C4-2B (cell line): ENCODE measurements at regions not wholly inside any gene's neighbourhood (a gene's known extent, or its start where the extent isn't known, plus 50 kb on each side); places are given as distances from the start of the nearest gene placed in this dataset.

Experiments
- CTCF ChIP-seq: fragments of 450-650 bp; conservative IDR thresholded peaks from 2 replicates; pipeline ENCODE4 v1.5.1; 2017; ENCODE audit warnings: mild to moderate bottlenecking
- ZFX ChIP-seq: fragments of 450-650 bp; IDR thresholded peaks from 2 replicates; pipeline ENCODE4 v1.6.1; 2017

GRCh38 chr11:129283141-129283540 lies 91.0 kb upstream of the ARHGAP32 start:
- no peak for TF ChIP-seq CTCF
- TF ChIP-seq ZFX: no peak
